SK-N-SH (cell line): ENCODE measurements at regions not wholly inside any gene's neighbourhood (a gene's known extent, or its start where the extent isn't known, plus 50 kb on each side); places are given as distances from the start of the nearest gene placed in this dataset.
A peak's percentile ranks its signal among the peaks of the same experiment; 100 is the strongest.

Source experiments
- CTCF ChIA-PET: fragments of 300-600, 350-600 bp; formaldehyde crosslinking; extraction: SDS; loops from one replicate; lab custom pipeline; 2021; lab: Yijun Ruan, JAX
- POLR2A ChIA-PET: fragments of 350-600 bp; sonication (Branson Sonifier 250); formaldehyde crosslinking; extraction: SDS; loops from one replicate; lab custom pipeline; 2020; ENCODE audit warnings: antibody characterized with exemption, inconsistent platforms; lab: Yijun Ruan, JAX
- DNase-seq: peaks from one replicate; pipeline ENCODE4 v3.0.0; 2012
- H2AFZ ChIP-seq: fragments of 200-600 bp; sonication (generic); 2 replicates; pipeline ENCODE4 v1.8.1; 2016; ENCODE audit warnings: antibody characterized with exemption, mild to moderate bottlenecking, low read depth
- H3F3A ChIP-seq: fragments of 200-600 bp; sonication (generic); replicated peaks from 2 replicates; pipeline ENCODE3; 2016; ENCODE audit warnings: antibody characterized with exemption, mild to moderate bottlenecking; ENCODE audit not compliant: insufficient read depth
- H3K27ac ChIP-seq, 2 experiments: fragments of 200-500 bp in 1 of 2; fragments of 200-600 bp in 1 of 2; sonication (Bioruptor generic) in 1 of 2; sonication (generic), shearing (Covaris generic) in 1 of 2; 2 replicates each; pipeline versions ENCODE4 v1.5.1 to v1.6.1; 2014 to 2016; ENCODE audit warnings: low read depth in 2 of 2, inconsistent platforms in 1 of 2, low read length in 1 of 2, mild to moderate bottlenecking in 1 of 2, mixed read lengths in 1 of 2
- H3K27me3 ChIP-seq: fragments of 200-600 bp; sonication (generic), shearing (Covaris generic); 2 replicates; pipeline ENCODE4 v1.6.1; 2016; ENCODE audit warnings: mixed run types; ENCODE audit not compliant: insufficient read depth
- H3K36me3 ChIP-seq, 2 experiments: fragments of 200-500 bp in 1 of 2; fragments of 200-600 bp in 1 of 2; sonication (Bioruptor generic) in 1 of 2; sonication (generic) in 1 of 2; replicated peaks in 1 of 2; 2 replicates each; pipeline versions ENCODE3 to v1.5.1; 2014 to 2016; ENCODE audit warnings: low read length in 1 of 2, mild to moderate bottlenecking in 1 of 2; ENCODE audit not compliant: insufficient read depth in 2 of 2, control insufficient read depth in 1 of 2
- H3K4me1 ChIP-seq, 2 experiments: fragments of 200-500 bp in 1 of 2; fragments of 200-600 bp in 1 of 2; sonication (Bioruptor generic) in 1 of 2; sonication (generic), shearing (Covaris generic) in 1 of 2; 2 replicates each; pipeline versions ENCODE4 v1.5.1 to v1.6.1; 2014 to 2016; ENCODE audit warnings: low read depth in 1 of 2, low read length in 1 of 2, mixed run types in 1 of 2; ENCODE audit not compliant: insufficient read depth in 2 of 2, control insufficient read depth in 1 of 2
- H3K4me2 ChIP-seq: fragments of 200-600 bp; sonication (generic), shearing (Covaris generic); 2 replicates; pipeline ENCODE4 v1.6.1; 2017; ENCODE audit warnings: mixed run types
- H3K4me3 ChIP-seq, 2 experiments: fragments of 200-500 bp in 1 of 2; fragments of 200-600 bp in 1 of 2; sonication (Bioruptor generic) in 1 of 2; sonication (generic), shearing (Covaris generic) in 1 of 2; 2 replicates each; pipeline versions ENCODE4 v1.5.1 to v1.8.1; 2014 to 2016; ENCODE audit warnings: low read depth in 2 of 2, inconsistent platforms in 1 of 2, low read length in 1 of 2, mild to moderate bottlenecking in 1 of 2, mixed read lengths in 1 of 2, moderate library complexity in 1 of 2
- H3K79me2 ChIP-seq: fragments of 200-600 bp; sonication (generic); 2 replicates; pipeline ENCODE4 v1.8.1; 2017; ENCODE audit warnings: mild to moderate bottlenecking; ENCODE audit not compliant: insufficient read depth
- H3K9ac ChIP-seq: fragments of 200-600 bp; sonication (generic); 2 replicates; pipeline ENCODE4 v1.6.1; 2017; ENCODE audit warnings: mixed run types
- H3K9me2 ChIP-seq: fragments of 200-600 bp; sonication (generic); 2 replicates; pipeline ENCODE4 v1.6.1; 2017; ENCODE audit warnings: mixed run types
- H3K9me3 ChIP-seq: fragments of 200-600 bp; sonication (generic); 2 replicates; pipeline ENCODE4 v1.6.1; 2017; ENCODE audit warnings: mixed run types, mild to moderate bottlenecking, moderate library complexity
- H4K20me1 ChIP-seq: fragments of 200-600 bp; sonication (generic); 2 replicates; pipeline ENCODE4 v1.6.1; 2017; ENCODE audit warnings: mild to moderate bottlenecking, mixed run types; ENCODE audit not compliant: insufficient read depth
- CHD2 ChIP-seq: fragments of 150-350 bp; IDR thresholded peaks from 2 replicates; pipeline ENCODE4 v1.6.1; 2018; ENCODE audit warnings: low read length; ENCODE audit not compliant: partially characterized antibody
- ELF1 ChIP-seq: IDR thresholded peaks from 2 replicates; pipeline ENCODE4 v1.4.0; 2012
- EP300 ChIP-seq, 2 experiments: IDR thresholded peaks; 2 replicates each; pipeline versions ENCODE4 v1.4.0 to v1.6.1; 2012; ENCODE audit warnings: borderline replicate concordance in 1 of 2, low read depth in 1 of 2, low read length in 1 of 2
- EZH2phosphoT487 ChIP-seq: fragments of 200-600 bp; sonication (generic); IDR thresholded peaks from 2 replicates; pipeline ENCODE4 v1.6.1; 2017; ENCODE audit warnings: low read depth, mixed run types, mild to moderate bottlenecking, antibody characterized with exemption, moderate library complexity, borderline replicate concordance
- FOSL2 ChIP-seq: IDR thresholded peaks from 2 replicates; pipeline ENCODE4 v1.4.0; 2012; ENCODE audit warnings: low read depth, mild to moderate bottlenecking, moderate library complexity, borderline replicate concordance
- GABPA ChIP-seq: IDR thresholded peaks from 2 replicates; pipeline ENCODE4 v1.4.0; 2012; ENCODE audit warnings: low read depth, mild to moderate bottlenecking
- JUND ChIP-seq: IDR thresholded peaks from 2 replicates; pipeline ENCODE4 v1.4.0; 2012
- MXI1 ChIP-seq: IDR thresholded peaks from 2 replicates; pipeline ENCODE4 v1.6.1; 2012; ENCODE audit warnings: mild to moderate bottlenecking, low read depth, low read length, improper control_type of control experiment
- NFIC ChIP-seq: IDR thresholded peaks from 2 replicates; pipeline ENCODE4 v1.4.0; 2012; ENCODE audit warnings: borderline replicate concordance
- NRF1 ChIP-seq: IDR thresholded peaks from 2 replicates; pipeline ENCODE4 v1.6.1; 2012; ENCODE audit warnings: low read depth, mild to moderate bottlenecking, low read length
- POLR2AphosphoS5 ChIP-seq: IDR thresholded peaks from 2 replicates; pipeline ENCODE4 v1.6.1; 2012; ENCODE audit warnings: low read depth, low read length
- RFX5 ChIP-seq: IDR thresholded peaks from 2 replicates; pipeline ENCODE4 v1.6.1; 2012; ENCODE audit warnings: mild to moderate bottlenecking, improper control_type of control experiment, low read length
- RXRA ChIP-seq: IDR thresholded peaks from 2 replicates; pipeline ENCODE4 v1.4.0; 2012; ENCODE audit warnings: low read depth, mild to moderate bottlenecking, borderline replicate concordance
- SIN3A ChIP-seq: IDR thresholded peaks from 2 replicates; pipeline ENCODE4 v1.6.1; 2012; ENCODE audit warnings: low read depth, mild to moderate bottlenecking, low read length, moderate library complexity, borderline replicate concordance
- SMC3 ChIP-seq: IDR thresholded peaks from 2 replicates; pipeline ENCODE4 v1.6.1; 2012; ENCODE audit warnings: low read depth, low read length, improper control_type of control experiment
- TCF12 ChIP-seq: IDR thresholded peaks from 2 replicates; pipeline ENCODE4 v1.4.0; 2012
- TEAD4 ChIP-seq: IDR thresholded peaks from 2 replicates; pipeline ENCODE4 v1.4.0; 2012; ENCODE audit warnings: mild to moderate bottlenecking, borderline replicate concordance; ENCODE audit not compliant: insufficient read depth
- YY1 ChIP-seq: IDR thresholded peaks from 2 replicates; pipeline ENCODE4 v1.4.0; 2012; ENCODE audit warnings: low read depth, mild to moderate bottlenecking
- WGBS: methylation state at CpG from one replicate; pipeline ENCODE4 v1.1.6; 2017; ENCODE audit warnings: low lambda C conversion rate; 5-methylcytosine and 5-hydroxymethylcytosine counted together
- TF ChIP-seq, protein P1 (sequence below): fragments of 150-350 bp; IDR thresholded peaks from 2 replicates; pipeline ENCODE4 v1.6.1; 2017; ENCODE audit warnings: antibody characterized with exemption, low read length, low read depth, borderline replicate concordance
- TF ChIP-seq, protein P2 (sequence below): IDR thresholded peaks from 2 replicates; pipeline ENCODE4; 2012

GRCh38 chr3:124666067-124666466 lies 64.2 kb upstream of the UMPS start:
- DNase-seq: no peak
- H4K20me1 ChIP-seq: no peaks in the 10 kb centered on the region
- ChIA-PET CTCF (interaction anchor here (1.3 kb wide), 1 partner anchor 101 kb away, joined by 3 read pairs; no protein-coding TSS in a partner anchor), POLR2A (no interaction called here)
- TF ChIP-seq SIN3A (no peak), RFX5 (no peak), EP300 (IDR thresholded peaks at IDR 0.05; ENCODE audit: borderline replicate concordance in 1 of 2, low read depth in 1 of 2, low read length in 1 of 2) (no peak), RXRA (no peak), MXI1 (no peak), TCF12 (no peak), FOSL2 (no peak), POLR2AphosphoS5 (no peak), ELF1 (no peak), EZH2phosphoT487 (no peak), CHD2 (no peak), YY1 (no peak), SMC3 (no peak), JUND (no peak), NRF1 (no peak)
- TF ChIP-seq, protein P1, sequence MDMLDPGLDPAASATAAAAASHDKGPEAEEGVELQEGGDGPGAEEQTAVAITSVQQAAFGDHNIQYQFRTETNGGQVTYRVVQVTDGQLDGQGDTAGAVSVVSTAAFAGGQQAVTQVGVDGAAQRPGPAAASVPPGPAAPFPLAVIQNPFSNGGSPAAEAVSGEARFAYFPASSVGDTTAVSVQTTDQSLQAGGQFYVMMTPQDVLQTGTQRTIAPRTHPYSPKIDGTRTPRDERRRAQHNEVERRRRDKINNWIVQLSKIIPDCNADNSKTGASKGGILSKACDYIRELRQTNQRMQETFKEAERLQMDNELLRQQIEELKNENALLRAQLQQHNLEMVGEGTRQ: no peak
- no peaks in the 10 kb centered on the region for H3K79me2 ChIP-seq
- H3F3A ChIP-seq: peaks cover 12% of the 10 kb centered on the region
- WGBS: 93% methylated on average over 3 of the region's 5 CpGs
- H3K4me2 ChIP-seq: no peak overlapping the region
- no peak overlapping the region for H3K4me3 ChIP-seq
- peaks cover 0 to 2% of the 10 kb centered on the region in 2 experiments for H3K36me3 ChIP-seq
- H2AFZ ChIP-seq: no peak overlapping the region
- no peaks in the 10 kb centered on the region for H3K9me3 ChIP-seq
- no peak overlapping the region for H3K27ac ChIP-seq
- no peaks in the 10 kb centered on the region for H3K27me3 ChIP-seq
- no peaks in the 10 kb centered on the region for H3K9me2 ChIP-seq
- no peak overlapping the region for H3K9ac ChIP-seq
- peaks cover 0 to 4% of the 10 kb centered on the region in 2 experiments; a peak in 2 of 4 replicates for H3K4me1 ChIP-seq

GRCh38 chr3:124669470-124669869 lies 60.8 kb upstream of the UMPS start:
- peak overlapping the region in 1 of 2 experiments; percentile 58; a peak in 2 of 4 replicates for H3K27ac ChIP-seq
- H3K36me3 ChIP-seq: peaks cover 0 to 5% of the 10 kb centered on the region in 2 experiments
- H3K9ac ChIP-seq: no peak overlapping the region
- H3K27me3 ChIP-seq: no peaks in the 10 kb centered on the region
- ChIA-PET POLR2A (no interaction called here), CTCF (interaction anchor here (0.8 kb wide), 1 partner anchor 104 kb away, joined by 4 read pairs; no protein-coding TSS in a partner anchor)
- H3K4me1 ChIP-seq: no peaks in the 10 kb centered on the region; a peak in 1 of 4 replicates
- H3K4me3 ChIP-seq: no peak overlapping the region
- WGBS: 31% methylated on average over 3 of the region's 3 CpGs
- no peaks in the 10 kb centered on the region for H3K9me2 ChIP-seq
- TF ChIP-seq TCF12 (peak; percentile 68), NFIC (peak; percentile 78; the same call in 1 of the 2 replicates), EP300 (IDR thresholded peaks at IDR 0.05; ENCODE audit: borderline replicate concordance in 1 of 2, low read depth in 1 of 2, low read length in 1 of 2) (peak in 1 of 2 experiments; percentile 38; a peak in 1 of 4 replicates), FOSL2 (peak; percentile 87), SMC3 (no peak), JUND (peak; percentile 70), GABPA (no peak), TEAD4 (0 out of 2 replicates have a peak, but pooled peaks have one; percentile 15)
- TF ChIP-seq, protein P2, sequence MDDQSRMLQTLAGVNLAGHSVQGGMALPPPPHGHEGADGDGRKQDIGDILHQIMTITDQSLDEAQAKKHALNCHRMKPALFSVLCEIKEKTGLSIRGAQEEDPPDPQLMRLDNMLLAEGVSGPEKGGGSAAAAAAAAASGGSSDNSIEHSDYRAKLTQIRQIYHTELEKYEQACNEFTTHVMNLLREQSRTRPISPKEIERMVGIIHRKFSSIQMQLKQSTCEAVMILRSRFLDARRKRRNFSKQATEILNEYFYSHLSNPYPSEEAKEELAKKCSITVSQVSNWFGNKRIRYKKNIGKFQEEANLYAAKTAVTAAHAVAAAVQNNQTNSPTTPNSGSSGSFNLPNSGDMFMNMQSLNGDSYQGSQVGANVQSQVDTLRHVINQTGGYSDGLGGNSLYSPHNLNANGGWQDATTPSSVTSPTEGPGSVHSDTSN: peak; percentile 47
- H3K9me3 ChIP-seq: no peaks in the 10 kb centered on the region
- no peak for DNase-seq
- no peak overlapping the region for H3K4me2 ChIP-seq
- peaks cover 12% of the 10 kb centered on the region for H3F3A ChIP-seq
- H3K79me2 ChIP-seq: no peaks in the 10 kb centered on the region
- H4K20me1 ChIP-seq: no peaks in the 10 kb centered on the region
- H2AFZ ChIP-seq: no peak overlapping the region
